HCT116 (cell line): ENCODE measurements at regions not wholly inside any gene's neighbourhood (a gene's known extent, or its start where the extent isn't known, plus 50 kb on each side); places are given as distances from the start of the nearest gene placed in this dataset.

Experiments used
- CEBPB ChIP-seq: IDR thresholded peaks from 2 replicates; pipeline ENCODE4 v1.6.1; 2012; ENCODE audit warnings: low read depth
- CTCF ChIP-seq, 3 experiments: fragments of 200-600 bp in 1 of 3; sonication (generic) in 1 of 3; IDR thresholded peaks in 2 of 3; conservative IDR thresholded peaks in 1 of 3; 2 replicates each; pipeline ENCODE4 v1.5.1; 2012 to 2017; ENCODE audit warnings: low read depth in 2 of 3, low read length in 2 of 3, antibody characterized with exemption in 1 of 3, borderline replicate concordance in 1 of 3, control low read depth in 1 of 3, mild to moderate bottlenecking in 1 of 3, mixed read lengths in 1 of 3, mixed run types in 1 of 3, moderate library complexity in 1 of 3; ENCODE audit not compliant: insufficient read depth in 1 of 3
- EZH2phosphoT487 ChIP-seq: fragments of 200-600 bp; IDR thresholded peaks from 2 replicates; pipeline ENCODE4 v1.6.1; 2018; ENCODE audit warnings: antibody characterized with exemption, borderline replicate concordance
- FOSL1 ChIP-seq: IDR thresholded peaks from 2 replicates; pipeline ENCODE4 v1.6.1; 2012; ENCODE audit warnings: low read depth
- MAX ChIP-seq: IDR thresholded peaks from 2 replicates; pipeline ENCODE4 v1.6.1; 2012
- POLR2A ChIP-seq: IDR thresholded peaks from 2 replicates; pipeline ENCODE4 v1.7.0; 2011; ENCODE audit warnings: borderline replicate concordance; ENCODE audit not compliant: insufficient read depth, insufficient read length; ENCODE audit errors: extremely low read depth
- SRF ChIP-seq: IDR thresholded peaks from 2 replicates; pipeline ENCODE4 v1.6.1; 2012; ENCODE audit warnings: low read depth
- YY1 ChIP-seq: IDR thresholded peaks from 2 replicates; pipeline ENCODE4 v1.6.1; 2011; ENCODE audit warnings: low read length, low read depth, moderate library complexity, mild to moderate bottlenecking; ENCODE audit not compliant: insufficient replicate concordance; ENCODE audit errors: extremely low read depth
- ZFX ChIP-seq: fragments of 450-650 bp; IDR thresholded peaks from 2 replicates; pipeline ENCODE4 v1.6.1; 2017

GRCh38 chr14:105855893-105856675 lies 329.7 kb downstream of the TMEM121 start:
- no peak for TF ChIP-seq CTCF (IDR thresholded peaks at IDR 0.05 in 2 of 3, conservative IDR thresholded peaks at IDR 0.05 in 1 of 3; ENCODE audit: borderline replicate concordance in 1 of 3, insufficient read depth in 1 of 3, low read depth in 2 of 3, low read length in 2 of 3)
- no peak for TF ChIP-seq YY1
- no peak for TF ChIP-seq POLR2A
- no peak for TF ChIP-seq CEBPB
- TF ChIP-seq ZFX = no peak
- no peak for TF ChIP-seq EZH2phosphoT487
- no peak for TF ChIP-seq FOSL1
- no peak for TF ChIP-seq MAX
- TF ChIP-seq SRF = no peak
